ENCODE measurements at regions not wholly inside any gene's neighbourhood (a gene's known extent, or its start where the extent isn't known, plus 50 kb on each side); places are given as distances from the start of the nearest gene placed in this dataset.

- DNase-seq (ENCODE audit: low read depth in 1 of 2, low spot score in 1 of 2): no peak
Observed at GRCh38 chr10:128912568-128913311, 554.3 kb upstream of the MGMT start.

GRCh38 chr10:128914681-128915080, 552.4 kb upstream of the MGMT start:
- DNase-seq (ENCODE audit: low read depth in 1 of 2, low spot score in 1 of 2): no peak

- DNase-seq (ENCODE audit: low read depth in 1 of 2, low spot score in 1 of 2): no peak
Observed at GRCh38 chr10:128915630-128916029, 551.4 kb upstream of the MGMT start.

- DNase-seq (ENCODE audit: low read depth in 1 of 2, low spot score in 1 of 2): no peak
Observed at GRCh38 chr10:128916383-128916782, 550.7 kb upstream of the MGMT start.

GRCh38 chr10:128921389-128922022, 545.5 kb upstream of the MGMT start:
- no peak for DNase-seq (ENCODE audit: low read depth in 1 of 2, low spot score in 1 of 2)

- no peak for DNase-seq (ENCODE audit: low read depth in 1 of 2, low spot score in 1 of 2)
Observed at GRCh38 chr10:128922172-128922571, 544.9 kb upstream of the MGMT start.

GRCh38 chr10:128922619-128923196, 544.3 kb upstream of the MGMT start:
- DNase-seq (ENCODE audit: low read depth in 1 of 2, low spot score in 1 of 2): no peak

GRCh38 chr10:128924918-128925317, 542.1 kb upstream of the MGMT start:
- DNase-seq (ENCODE audit: low read depth in 1 of 2, low spot score in 1 of 2): no peak

- DNase-seq (ENCODE audit: low read depth in 1 of 2, low spot score in 1 of 2): no peak
Observed at GRCh38 chr10:128926711-128927110, 540.3 kb upstream of the MGMT start.

- DNase-seq (ENCODE audit: low read depth in 1 of 2, low spot score in 1 of 2): no peak
Observed at GRCh38 chr10:128927497-128928161, 539.4 kb upstream of the MGMT start.

GRCh38 chr10:128928231-128928836, 538.7 kb upstream of the MGMT start:
- DNase-seq (ENCODE audit: low read depth in 1 of 2, low spot score in 1 of 2): no peak

GRCh38 chr10:128929131-128929530, 537.9 kb upstream of the MGMT start:
- DNase-seq (ENCODE audit: low read depth in 1 of 2, low spot score in 1 of 2): no peak

- no peak for DNase-seq (ENCODE audit: low read depth in 1 of 2, low spot score in 1 of 2)
Observed at GRCh38 chr10:128929767-128930166, 537.3 kb upstream of the MGMT start.

- DNase-seq (ENCODE audit: low read depth in 1 of 2, low spot score in 1 of 2): no peak
Observed at GRCh38 chr10:128930515-128930914, 536.5 kb upstream of the MGMT start.

- no peak for DNase-seq (ENCODE audit: low read depth in 1 of 2, low spot score in 1 of 2)
Observed at GRCh38 chr10:128932071-128932820, 534.8 kb upstream of the MGMT start.

- no peak for DNase-seq (ENCODE audit: low read depth in 1 of 2, low spot score in 1 of 2)
Observed at GRCh38 chr10:128934492-128934891, 532.5 kb upstream of the MGMT start.

GRCh38 chr10:128936392-128936791, 530.6 kb upstream of the MGMT start:
- no peak for DNase-seq (ENCODE audit: low read depth in 1 of 2, low spot score in 1 of 2)

- DNase-seq (ENCODE audit: low read depth in 1 of 2, low spot score in 1 of 2): no peak
Observed at GRCh38 chr10:128938558-128938957, 528.5 kb upstream of the MGMT start.

- DNase-seq (ENCODE audit: low read depth in 1 of 2, low spot score in 1 of 2): no peak
Observed at GRCh38 chr10:128940081-128940480, 527.0 kb upstream of the MGMT start.

- no peak for DNase-seq (ENCODE audit: low read depth in 1 of 2, low spot score in 1 of 2)
Observed at GRCh38 chr10:128943111-128943510, 523.9 kb upstream of the MGMT start.

GRCh38 chr10:128945398-128945797, 521.6 kb upstream of the MGMT start:
- DNase-seq (ENCODE audit: low read depth in 1 of 2, low spot score in 1 of 2): no peak
